HUES48 (cell line): ENCODE measurements at regions not wholly inside any gene's neighbourhood (a gene's known extent, or its start where the extent isn't known, plus 50 kb on each side); places are given as distances from the start of the nearest gene placed in this dataset.
"Not testable (repeated sequence)": the region's sequence is repeated elsewhere in the genome, so short reads cannot be mapped to it uniquely, and the experiment has no call there.

ENCODE experiments used
- H3K27ac ChIP-seq: one replicate; pipeline ENCODE4 v1.7.0; 2013; ENCODE audit warnings: low read depth, low read length, inconsistent platforms
- H3K27me3 ChIP-seq: 2 replicates; pipeline ENCODE4 v1.6.1; 2013; ENCODE audit warnings: mild to moderate bottlenecking, low read length; ENCODE audit not compliant: control insufficient read depth, insufficient read depth
- H3K36me3 ChIP-seq: 2 replicates; pipeline ENCODE4 v1.6.1; 2013; ENCODE audit warnings: low read length; ENCODE audit not compliant: control insufficient read depth, insufficient read depth
- H3K4me1 ChIP-seq: 2 replicates; pipeline ENCODE4 v1.6.1; 2013; ENCODE audit warnings: mild to moderate bottlenecking, low read length; ENCODE audit not compliant: control insufficient read depth, insufficient read depth
- H3K4me3 ChIP-seq: 2 replicates; pipeline ENCODE4 v1.5.1; 2013; ENCODE audit warnings: mild to moderate bottlenecking, low read depth, low read length
- H3K9ac ChIP-seq: 2 replicates; pipeline ENCODE4 v1.6.1; 2013; ENCODE audit warnings: mild to moderate bottlenecking, low read depth, low read length, moderate library complexity
- H3K9me3 ChIP-seq: 2 replicates; pipeline ENCODE4 v1.6.1; 2013; ENCODE audit warnings: low read length; ENCODE audit not compliant: control insufficient read depth, insufficient read depth

GRCh38 chr4:188727746-188728145 lies 588.5 kb downstream of the TRIML1 start:
- no peak overlapping the region for H3K4me3 ChIP-seq
- H3K4me1 ChIP-seq, result no peaks in the 10 kb centered on the region
- no peaks in the 10 kb centered on the region for H3K9me3 ChIP-seq
- no peaks in the 10 kb centered on the region for H3K36me3 ChIP-seq
- no peaks in the 10 kb centered on the region for H3K27me3 ChIP-seq
- no peak overlapping the region for H3K27ac ChIP-seq
- no peak overlapping the region for H3K9ac ChIP-seq

GRCh38 chr4:188728359-188728758 lies 589.1 kb downstream of the TRIML1 start:
- Histone ChIP-seq H3K9me3 (no peaks in the 10 kb centered on the region), H3K4me3 (no peak overlapping the region), H3K9ac (no peak overlapping the region), H3K27me3 (no peaks in the 10 kb centered on the region), H3K27ac (no peak overlapping the region), H3K36me3 (no peaks in the 10 kb centered on the region), H3K4me1 (no peaks in the 10 kb centered on the region)

- Histone ChIP-seq H3K9ac (no peak overlapping the region), H3K4me3 (no peak overlapping the region), H3K27me3 (no peaks in the 10 kb centered on the region), H3K27ac (no peak overlapping the region), H3K4me1 (no peaks in the 10 kb centered on the region), H3K36me3 (no peaks in the 10 kb centered on the region), H3K9me3 (no peaks in the 10 kb centered on the region)
Measured at GRCh38 chr4:188732131-188732530, 592.9 kb downstream of the TRIML1 start.

GRCh38 chr4:188735082-188735481 lies 595.8 kb downstream of the TRIML1 start:
- H3K36me3 ChIP-seq, result no peaks in the 10 kb centered on the region
- H3K4me3 ChIP-seq, result no peak overlapping the region
- no peaks in the 10 kb centered on the region for H3K9me3 ChIP-seq
- H3K9ac ChIP-seq, result no peak overlapping the region
- no peaks in the 10 kb centered on the region for H3K27me3 ChIP-seq
- H3K4me1 ChIP-seq, result no peaks in the 10 kb centered on the region
- H3K27ac ChIP-seq, result no peak overlapping the region

- H3K4me3 ChIP-seq, result no peak overlapping the region
- no peaks in the 10 kb centered on the region for H3K27me3 ChIP-seq
- no peaks in the 10 kb centered on the region for H3K4me1 ChIP-seq
- no peak overlapping the region for H3K9ac ChIP-seq
- no peak overlapping the region for H3K27ac ChIP-seq
- no peaks in the 10 kb centered on the region for H3K36me3 ChIP-seq
- H3K9me3 ChIP-seq, result no peaks in the 10 kb centered on the region
Measured at GRCh38 chr4:188737251-188738002, 598.2 kb downstream of the TRIML1 start.

GRCh38 chr4:188738290-188738689 lies 599.0 kb downstream of the TRIML1 start:
- H3K27me3 ChIP-seq, H3K9ac ChIP-seq, H3K36me3 ChIP-seq, H3K27ac ChIP-seq, H3K4me1 ChIP-seq, H3K9me3 ChIP-seq: not testable (repeated sequence)
- peak overlapping the region; percentile 46; the same call in 1 of the 2 replicates for H3K4me3 ChIP-seq

GRCh38 chr4:188740172-188740571 lies 600.9 kb downstream of the TRIML1 start:
- H3K27ac ChIP-seq, H3K4me1 ChIP-seq, H3K4me3 ChIP-seq, H3K27me3 ChIP-seq, H3K36me3 ChIP-seq, H3K9ac ChIP-seq, H3K9me3 ChIP-seq: not testable (repeated sequence)

GRCh38 chr4:188740791-188741190 lies 601.5 kb downstream of the TRIML1 start:
- not testable (repeated sequence) for H3K36me3 ChIP-seq, H3K27me3 ChIP-seq, H3K9me3 ChIP-seq, H3K27ac ChIP-seq, H3K9ac ChIP-seq, H3K4me3 ChIP-seq, H3K4me1 ChIP-seq

- Histone ChIP-seq H3K9me3 (peaks cover 2% of the 10 kb centered on the region; the same call in 1 of the 2 replicates), H3K27me3 (no peaks in the 10 kb centered on the region), H3K36me3 (no peaks in the 10 kb centered on the region), H3K4me3 (no peak overlapping the region), H3K4me1 (no peaks in the 10 kb centered on the region), H3K27ac (no peak overlapping the region), H3K9ac (no peak overlapping the region)
Measured at GRCh38 chr4:188754372-188755002, 615.2 kb downstream of the TRIML1 start.

GRCh38 chr4:188767496-188767895 lies 628.3 kb downstream of the TRIML1 start:
- Histone ChIP-seq H3K4me1 (no peaks in the 10 kb centered on the region), H3K36me3 (no peaks in the 10 kb centered on the region), H3K9me3 (peaks cover 9% of the 10 kb centered on the region; the same call in 1 of the 2 replicates), H3K27ac (no peak overlapping the region), H3K9ac (no peak overlapping the region), H3K4me3 (no peak overlapping the region), H3K27me3 (no peaks in the 10 kb centered on the region)

- H3K27ac ChIP-seq, result no peak overlapping the region
- no peak overlapping the region for H3K9ac ChIP-seq
- H3K27me3 ChIP-seq, result no peaks in the 10 kb centered on the region
- H3K9me3 ChIP-seq, result no peaks in the 10 kb centered on the region
- H3K4me3 ChIP-seq, result no peak overlapping the region
- no peaks in the 10 kb centered on the region for H3K36me3 ChIP-seq
- H3K4me1 ChIP-seq, result no peaks in the 10 kb centered on the region
Measured at GRCh38 chr4:188778905-188779304, 639.7 kb downstream of the TRIML1 start.
